CD8-positive, alpha-beta memory T cell (primary cell): ENCODE measurements at regions not wholly inside any gene's neighbourhood (a gene's known extent, or its start where the extent isn't known, plus 50 kb on each side); places are given as distances from the start of the nearest gene placed in this dataset.

ENCODE experiments used
- CTCF ChIA-PET: fragments of 350-600 bp; sonication (Branson Sonifier 250); formaldehyde crosslinking; loops from one replicate; lab custom pipeline; 2021; ENCODE audit warnings: antibody characterized with exemption; lab: Charles Lee
- POLR2A ChIA-PET: fragments of 350-600 bp; sonication (Branson Sonifier 250); formaldehyde crosslinking; loops from one replicate; lab custom pipeline; 2021; ENCODE audit warnings: antibody characterized with exemption; lab: Charles Lee
- DNase-seq, 5 donors: peaks; one replicate each; pipeline versions ENCODE4 v3.0.0 to v3.0.0-alpha.2; 2020 to 2022; ENCODE audit warnings: mixed read lengths in 1 of 5
- H3K27ac ChIP-seq: one replicate; pipeline ENCODE4 v1.7.0; 2013; ENCODE audit warnings: low read depth, mild to moderate bottlenecking, low read length, moderate library complexity
- H3K27me3 ChIP-seq: 2 replicates; pipeline ENCODE4 v1.7.0; 2013; ENCODE audit warnings: low read length, mild to moderate bottlenecking; ENCODE audit not compliant: insufficient read depth, poor library complexity, severe bottlenecking
- H3K36me3 ChIP-seq: 2 replicates; pipeline ENCODE4 v1.7.0; 2013; ENCODE audit warnings: mild to moderate bottlenecking, low read length, moderate library complexity; ENCODE audit not compliant: insufficient read depth
- H3K4me1 ChIP-seq: 2 replicates; pipeline ENCODE4 v1.7.0; 2013; ENCODE audit warnings: mild to moderate bottlenecking, low read length, moderate library complexity; ENCODE audit not compliant: insufficient read depth
- H3K4me3 ChIP-seq: 2 replicates; pipeline ENCODE4 v1.7.0; 2013; ENCODE audit warnings: mild to moderate bottlenecking, low read length
- H3K9me3 ChIP-seq: 2 replicates; pipeline ENCODE4 v1.7.0; 2013; ENCODE audit warnings: mild to moderate bottlenecking, low read length
- H3K27ac Mint-ChIP-seq, 8 donors: one replicate each; pipeline ENCODE4 v1.8.0; 2020 to 2021; ENCODE audit warnings: mixed read lengths in 8 of 8, mild to moderate bottlenecking in 6 of 8, inconsistent platforms in 3 of 8, moderate library complexity in 3 of 8
- H3K27me3 Mint-ChIP-seq, 2 donors: one replicate each; pipeline ENCODE4 v1.8.0; 2020 to 2021; ENCODE audit warnings: mixed read lengths in 2 of 2, mild to moderate bottlenecking in 1 of 2, moderate library complexity in 1 of 2
- H3K36me3 Mint-ChIP-seq, 3 donors: one replicate each; pipeline ENCODE4 v1.8.0; 2020 to 2021; ENCODE audit warnings: mixed read lengths in 3 of 3, inconsistent platforms in 1 of 3, mild to moderate bottlenecking in 1 of 3
- H3K4me1 Mint-ChIP-seq, 3 donors: one replicate each; pipeline ENCODE4 v1.8.0; 2020 to 2021; ENCODE audit warnings: mixed read lengths in 3 of 3, inconsistent platforms in 1 of 3, mild to moderate bottlenecking in 1 of 3
- H3K4me3 Mint-ChIP-seq, 7 donors: one replicate each; pipeline ENCODE4 v1.8.0; 2020 to 2021; ENCODE audit warnings: mixed read lengths in 7 of 7, mild to moderate bottlenecking in 6 of 7, moderate library complexity in 4 of 7, inconsistent platforms in 2 of 7
- H3K9me3 Mint-ChIP-seq, 5 donors: one replicate each; pipeline ENCODE4 v1.8.0; 2020 to 2022; ENCODE audit warnings: mixed read lengths in 5 of 5, mild to moderate bottlenecking in 3 of 5, moderate library complexity in 2 of 5, inconsistent platforms in 1 of 5

DNA sequence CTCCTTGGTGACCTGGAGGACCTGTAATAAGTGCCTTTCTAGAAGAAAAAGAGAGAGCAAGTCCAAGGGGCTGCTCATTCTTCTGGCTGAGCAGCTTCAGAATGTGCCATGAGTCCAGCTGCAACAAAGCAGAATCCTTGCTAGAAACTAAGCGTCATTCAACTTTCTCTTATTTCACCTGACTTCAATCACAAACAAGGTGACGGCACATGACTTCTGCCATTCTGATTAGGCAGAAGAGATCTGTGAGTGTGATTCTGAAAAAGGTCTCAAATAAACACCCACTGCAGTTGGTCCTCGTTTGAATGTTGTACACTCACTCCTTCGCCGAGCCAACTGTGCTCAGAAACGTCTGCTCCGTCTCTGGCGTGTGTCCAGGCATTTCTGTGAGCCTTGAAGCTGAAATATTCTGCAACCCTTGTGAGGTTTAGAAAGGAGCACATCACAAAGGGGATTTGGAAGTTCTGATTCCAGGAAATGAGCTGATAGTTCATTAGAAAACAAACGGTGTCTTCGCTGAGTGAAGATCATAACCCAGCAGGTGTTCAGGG is 623.8 kb upstream of the KIRREL3 start:
- ChIA-PET CTCF (no interaction called here), POLR2A (no interaction called here)
- no peak overlapping the region for H3K27ac Mint-ChIP-seq
- H3K27ac ChIP-seq = no peak overlapping the region
- no peaks in the 10 kb centered on the region for H3K36me3 Mint-ChIP-seq
- no peaks in the 10 kb centered on the region for H3K9me3 ChIP-seq
- H3K4me1 Mint-ChIP-seq = no peaks in the 10 kb centered on the region
- peaks cover 0 to 3% of the 10 kb centered on the region in 2 donors for H3K27me3 Mint-ChIP-seq
- H3K9me3 Mint-ChIP-seq = peaks cover 0 to 6% (median 0%) of the 10 kb centered on the region in 5 donors
- H3K4me3 Mint-ChIP-seq = no peak overlapping the region
- DNase-seq = no peak
- no peaks in the 10 kb centered on the region for H3K27me3 ChIP-seq
- no peaks in the 10 kb centered on the region for H3K4me1 ChIP-seq
- no peaks in the 10 kb centered on the region for H3K36me3 ChIP-seq
- H3K4me3 ChIP-seq = no peak overlapping the region

DNA sequence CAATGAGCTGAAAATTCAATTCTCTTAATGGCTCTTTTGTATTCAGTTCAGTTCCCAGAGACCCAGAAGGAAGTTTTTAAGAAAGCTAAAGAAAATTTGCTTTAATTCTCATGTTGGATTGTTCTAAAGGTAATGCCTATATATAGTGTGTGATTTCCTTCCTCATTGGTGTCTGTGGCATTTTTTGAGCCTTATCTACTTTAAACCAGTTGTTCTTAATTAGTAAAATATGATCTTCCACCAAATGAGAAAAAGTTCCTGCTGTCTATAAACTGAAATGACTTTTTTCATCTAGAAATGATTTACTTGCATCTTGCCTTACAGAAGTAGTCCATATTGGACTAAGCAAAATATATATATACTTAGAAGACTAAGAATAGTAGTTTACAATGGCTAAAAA is 622.1 kb upstream of the KIRREL3 start:
- Histone ChIP-seq H3K4me1 (no peaks in the 10 kb centered on the region), H3K27ac (no peak overlapping the region), H3K4me3 (no peak overlapping the region), H3K27me3 (no peaks in the 10 kb centered on the region), H3K36me3 (no peaks in the 10 kb centered on the region), H3K9me3 (no peaks in the 10 kb centered on the region)
- no peak overlapping the region for H3K4me3 Mint-ChIP-seq
- CTCF ChIA-PET = no interaction called here
- no peaks in the 10 kb centered on the region for H3K36me3 Mint-ChIP-seq
- no peak for DNase-seq
- H3K27ac Mint-ChIP-seq = no peak overlapping the region
- peaks cover 0 to 6% (median 0%) of the 10 kb centered on the region in 5 donors for H3K9me3 Mint-ChIP-seq
- POLR2A ChIA-PET = no interaction called here
- no peaks in the 10 kb centered on the region for H3K4me1 Mint-ChIP-seq
- H3K27me3 Mint-ChIP-seq = peaks cover 0 to 3% of the 10 kb centered on the region in 2 donors

DNA sequence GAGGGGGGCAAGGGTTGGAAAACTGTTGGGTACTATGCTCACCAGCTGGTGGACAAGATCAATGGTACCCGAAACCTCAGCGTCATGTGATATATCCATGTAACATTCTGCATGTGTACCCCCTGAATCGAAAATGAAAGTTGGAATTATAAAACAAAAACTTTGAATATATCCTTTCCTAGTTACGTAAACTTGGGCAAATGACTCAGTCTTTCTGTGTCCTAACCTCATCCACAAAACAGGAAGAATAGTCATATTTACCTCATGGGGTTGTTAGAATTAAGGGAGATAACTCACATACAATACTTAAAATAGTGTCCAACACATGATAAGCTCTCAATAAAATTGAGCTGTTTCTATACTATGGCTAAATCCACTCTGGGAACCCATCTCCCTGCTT is 620.1 kb upstream of the KIRREL3 start:
- H3K9me3 Mint-ChIP-seq = no peaks in the 10 kb centered on the region
- H3K4me1 Mint-ChIP-seq = no peaks in the 10 kb centered on the region
- H3K4me3 Mint-ChIP-seq = no peak overlapping the region
- POLR2A ChIA-PET = no interaction called here
- DNase-seq = no peak
- Histone ChIP-seq H3K9me3 (no peaks in the 10 kb centered on the region), H3K4me3 (no peak overlapping the region), H3K4me1 (no peaks in the 10 kb centered on the region), H3K36me3 (no peaks in the 10 kb centered on the region), H3K27ac (no peak overlapping the region), H3K27me3 (no peaks in the 10 kb centered on the region)
- H3K27me3 Mint-ChIP-seq = peaks cover 0 to 1% of the 10 kb centered on the region in 2 donors
- CTCF ChIA-PET = no interaction called here
- no peaks in the 10 kb centered on the region for H3K36me3 Mint-ChIP-seq
- H3K27ac Mint-ChIP-seq = no peak overlapping the region

DNA sequence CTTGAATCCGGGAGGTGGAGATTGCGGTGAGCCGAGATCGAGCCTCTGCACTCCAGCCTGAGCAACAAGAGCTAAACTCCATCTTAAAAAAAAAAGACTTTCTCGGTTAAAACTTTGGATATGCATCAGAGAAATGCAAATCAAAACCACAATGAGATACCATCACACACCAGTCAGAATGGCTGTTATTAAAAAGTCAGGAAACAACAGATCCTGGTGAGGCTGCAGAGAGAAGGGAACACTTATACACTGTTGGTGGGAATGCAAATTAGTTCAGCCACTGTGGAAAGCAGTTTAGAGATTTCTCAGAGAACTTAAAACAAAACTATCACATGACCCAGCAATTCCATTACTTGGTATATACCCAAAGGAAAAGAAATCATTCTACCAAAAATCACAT is 619.4 kb upstream of the KIRREL3 start:
- Mint-ChIP-seq H3K27ac (no peak overlapping the region), H3K27me3 (peaks cover 0 to 1% of the 10 kb centered on the region in 2 donors), H3K36me3 (no peaks in the 10 kb centered on the region), H3K4me1 (no peaks in the 10 kb centered on the region), H3K4me3 (no peak overlapping the region), H3K9me3 (no peaks in the 10 kb centered on the region)
- Histone ChIP-seq H3K27ac (no peak overlapping the region), H3K4me3 (no peak overlapping the region), H3K9me3 (no peaks in the 10 kb centered on the region), H3K4me1 (no peaks in the 10 kb centered on the region), H3K36me3 (no peaks in the 10 kb centered on the region), H3K27me3 (no peaks in the 10 kb centered on the region)
- ChIA-PET CTCF (no interaction called here), POLR2A (no interaction called here)
- DNase-seq = no peak

DNA sequence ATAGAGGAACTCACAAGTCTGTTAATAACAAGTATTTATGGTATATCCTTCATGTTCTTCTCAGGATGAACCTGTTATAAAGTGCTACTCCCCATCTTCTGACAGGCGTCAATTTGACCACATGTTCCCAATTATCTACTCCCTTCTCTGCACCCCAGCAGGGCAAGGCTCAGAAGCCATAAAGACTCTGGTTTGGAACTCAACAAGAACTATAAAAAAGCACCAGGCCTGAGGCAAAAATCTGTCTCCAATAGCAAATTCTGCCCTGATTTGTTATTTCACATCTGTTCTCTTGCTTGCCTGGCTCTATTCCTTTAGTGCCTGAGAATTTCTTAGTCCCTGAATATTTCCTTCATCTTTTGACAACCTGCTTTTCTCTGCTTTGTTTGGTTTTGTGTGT is 618.2 kb upstream of the KIRREL3 start:
- Mint-ChIP-seq H3K36me3 (no peaks in the 10 kb centered on the region), H3K9me3 (no peaks in the 10 kb centered on the region), H3K27me3 (no peaks in the 10 kb centered on the region), H3K4me3 (no peak overlapping the region), H3K4me1 (no peaks in the 10 kb centered on the region), H3K27ac (no peak overlapping the region)
- no peaks in the 10 kb centered on the region for H3K36me3 ChIP-seq
- no peaks in the 10 kb centered on the region for H3K4me1 ChIP-seq
- H3K27me3 ChIP-seq = no peaks in the 10 kb centered on the region
- CTCF ChIA-PET = no interaction called here
- H3K27ac ChIP-seq = no peak overlapping the region
- H3K9me3 ChIP-seq = no peaks in the 10 kb centered on the region
- DNase-seq = no peak
- no peak overlapping the region for H3K4me3 ChIP-seq
- POLR2A ChIA-PET = no interaction called here

DNA sequence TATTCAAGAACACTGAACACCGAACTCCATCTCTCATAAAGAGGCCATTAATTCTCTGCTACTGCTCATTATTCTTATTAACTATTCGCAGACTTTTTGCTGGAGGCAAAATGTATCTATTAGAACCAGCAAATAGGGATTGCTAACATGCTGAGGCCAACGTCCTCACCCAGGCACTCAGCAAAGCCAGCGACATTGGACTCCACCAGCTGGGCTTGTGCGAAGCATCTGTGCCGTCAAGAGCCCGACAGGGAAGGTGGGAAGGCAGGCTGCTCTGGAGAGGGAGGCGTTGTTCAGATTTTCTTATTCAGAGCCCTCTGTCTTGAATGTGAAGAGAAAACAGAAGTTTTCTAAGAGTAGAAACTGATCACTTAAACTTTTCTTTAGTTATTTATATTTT is 615.6 kb upstream of the KIRREL3 start:
- Mint-ChIP-seq H3K9me3 (peaks cover 0 to 3% (median 0%) of the 10 kb centered on the region in 5 donors), H3K36me3 (no peaks in the 10 kb centered on the region), H3K4me3 (no peak overlapping the region), H3K27ac (peak overlapping the region in 1 of 8 donors; percentile 8), H3K4me1 (no peaks in the 10 kb centered on the region), H3K27me3 (no peaks in the 10 kb centered on the region)
- DNase-seq = no peak
- Histone ChIP-seq H3K27me3 (no peaks in the 10 kb centered on the region), H3K27ac (no peak overlapping the region), H3K4me1 (no peaks in the 10 kb centered on the region), H3K9me3 (no peaks in the 10 kb centered on the region), H3K36me3 (no peaks in the 10 kb centered on the region), H3K4me3 (no peak overlapping the region)
- ChIA-PET POLR2A (no interaction called here), CTCF (no interaction called here)

DNA sequence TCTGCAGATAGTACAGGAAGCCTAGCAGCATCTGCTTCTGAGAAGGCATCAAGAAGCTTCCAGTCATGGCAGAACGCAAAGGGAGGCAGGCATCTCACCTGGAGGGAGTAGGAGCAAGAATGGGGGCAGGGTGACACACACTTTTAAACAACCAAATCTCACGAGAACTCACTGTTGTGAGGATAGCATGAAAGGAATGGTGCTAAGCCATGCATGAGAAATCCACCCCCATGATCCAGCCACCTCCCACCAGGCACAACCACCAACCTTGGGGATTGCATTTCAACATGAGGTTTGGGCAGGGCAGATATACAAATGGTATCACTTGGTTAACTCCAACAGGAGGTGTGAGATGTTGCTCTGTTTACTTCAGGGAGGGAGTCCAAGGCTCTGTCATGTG is 612.0 kb upstream of the KIRREL3 start:
- no peak overlapping the region for H3K27ac ChIP-seq
- no peaks in the 10 kb centered on the region for H3K4me1 ChIP-seq
- no peaks in the 10 kb centered on the region for H3K27me3 Mint-ChIP-seq
- no peak for DNase-seq
- no peaks in the 10 kb centered on the region for H3K36me3 ChIP-seq
- POLR2A ChIA-PET = no interaction called here
- H3K9me3 ChIP-seq = no peaks in the 10 kb centered on the region
- H3K4me1 Mint-ChIP-seq = no peaks in the 10 kb centered on the region
- no peak overlapping the region for H3K4me3 Mint-ChIP-seq
- no peak overlapping the region for H3K4me3 ChIP-seq
- H3K27ac Mint-ChIP-seq = no peak overlapping the region
- H3K36me3 Mint-ChIP-seq = no peaks in the 10 kb centered on the region
- H3K9me3 Mint-ChIP-seq = peaks cover 0 to 3% (median 0%) of the 10 kb centered on the region in 5 donors
- CTCF ChIA-PET = no interaction called here
- H3K27me3 ChIP-seq = no peaks in the 10 kb centered on the region

DNA sequence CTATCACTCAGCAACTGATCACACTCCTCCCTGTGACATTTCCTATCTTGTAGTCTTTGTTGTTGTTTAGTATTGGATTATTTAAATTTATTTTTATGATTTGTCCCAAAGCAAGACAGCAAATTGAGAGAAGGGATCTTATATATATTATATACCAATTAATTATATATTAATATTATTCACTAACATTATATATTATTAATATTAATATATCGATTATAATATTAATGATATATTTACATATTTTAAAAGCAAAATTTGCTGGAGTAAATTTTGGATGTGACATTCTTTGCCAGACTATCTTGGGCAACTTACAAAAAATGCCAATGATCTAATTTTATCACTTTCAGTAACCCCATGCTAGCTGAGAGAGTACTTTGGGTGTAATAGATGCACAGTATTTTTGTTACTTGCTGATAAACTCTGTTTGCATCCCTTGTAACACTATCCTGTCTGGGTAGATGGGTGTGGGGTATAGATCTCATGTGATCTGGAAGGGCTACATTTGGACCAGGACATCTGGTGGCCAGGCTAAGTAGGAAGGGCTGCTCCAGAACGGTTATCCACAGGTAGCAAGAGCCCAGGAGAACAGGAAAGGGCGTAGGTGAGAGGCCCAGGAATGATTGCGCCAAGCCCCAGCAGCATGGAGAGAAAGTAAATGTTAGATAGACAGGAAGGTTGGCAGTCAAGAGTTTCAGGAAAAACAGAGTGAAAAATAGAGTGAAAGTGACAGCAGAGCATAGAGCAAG is 608.6 kb upstream of the KIRREL3 start:
- Mint-ChIP-seq H3K4me3 (no peak overlapping the region), H3K27me3 (no peaks in the 10 kb centered on the region), H3K27ac (no peak overlapping the region), H3K36me3 (no peaks in the 10 kb centered on the region), H3K9me3 (peaks cover 0 to 3% (median 0%) of the 10 kb centered on the region in 5 donors), H3K4me1 (no peaks in the 10 kb centered on the region)
- Histone ChIP-seq H3K4me1 (no peaks in the 10 kb centered on the region), H3K9me3 (no peaks in the 10 kb centered on the region), H3K27me3 (no peaks in the 10 kb centered on the region), H3K36me3 (no peaks in the 10 kb centered on the region), H3K27ac (no peak overlapping the region), H3K4me3 (no peak overlapping the region)
- DNase-seq = no peak
- ChIA-PET CTCF (no interaction called here), POLR2A (no interaction called here)
